ENCODE measurements at regions not wholly inside any gene's neighbourhood (a gene's known extent, or its start where the extent isn't known, plus 50 kb on each side); places are given as distances from the start of the nearest gene placed in this dataset.

DNA sequence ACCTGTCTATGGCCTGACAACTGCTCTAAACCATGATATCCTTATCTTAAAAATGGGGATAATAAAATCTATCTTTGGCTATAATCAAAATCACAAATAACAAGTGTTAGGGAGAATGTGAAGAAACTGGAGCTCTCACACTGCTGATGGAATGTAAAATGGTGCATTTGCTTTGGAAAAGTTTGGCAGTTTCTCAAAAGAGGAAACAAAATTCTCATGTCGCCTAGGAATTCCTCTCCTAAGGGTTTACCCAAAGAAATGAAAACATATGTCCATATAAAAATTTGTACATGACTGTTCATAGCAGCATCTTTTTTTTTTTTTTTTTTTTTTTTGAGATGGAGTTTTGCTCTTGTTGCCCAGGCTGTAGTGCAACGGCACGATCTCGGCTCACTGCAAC, 64.3 kb downstream of the ZNF281 start:
- DNase-seq = no peak
- Histone ChIP-seq H3K4me1 (no peaks in the 10 kb centered on the region), H3K36me3 (no peaks in the 10 kb centered on the region), H3K4me3 (no peak overlapping the region), H3K27me3 (no peaks in the 10 kb centered on the region), H3K9me3 (no peaks in the 10 kb centered on the region), H3K27ac (no peak overlapping the region)
- WGBS, 5 donors = 79 to 99% (median 94%) methylated on average over 3 to 4 of the region's 4 CpGs
- intact Hi-C loops (cut with DNase I; ENCODE audit: low total_unique reads) = no loop called here
- TF ChIP-seq, protein P1, sequence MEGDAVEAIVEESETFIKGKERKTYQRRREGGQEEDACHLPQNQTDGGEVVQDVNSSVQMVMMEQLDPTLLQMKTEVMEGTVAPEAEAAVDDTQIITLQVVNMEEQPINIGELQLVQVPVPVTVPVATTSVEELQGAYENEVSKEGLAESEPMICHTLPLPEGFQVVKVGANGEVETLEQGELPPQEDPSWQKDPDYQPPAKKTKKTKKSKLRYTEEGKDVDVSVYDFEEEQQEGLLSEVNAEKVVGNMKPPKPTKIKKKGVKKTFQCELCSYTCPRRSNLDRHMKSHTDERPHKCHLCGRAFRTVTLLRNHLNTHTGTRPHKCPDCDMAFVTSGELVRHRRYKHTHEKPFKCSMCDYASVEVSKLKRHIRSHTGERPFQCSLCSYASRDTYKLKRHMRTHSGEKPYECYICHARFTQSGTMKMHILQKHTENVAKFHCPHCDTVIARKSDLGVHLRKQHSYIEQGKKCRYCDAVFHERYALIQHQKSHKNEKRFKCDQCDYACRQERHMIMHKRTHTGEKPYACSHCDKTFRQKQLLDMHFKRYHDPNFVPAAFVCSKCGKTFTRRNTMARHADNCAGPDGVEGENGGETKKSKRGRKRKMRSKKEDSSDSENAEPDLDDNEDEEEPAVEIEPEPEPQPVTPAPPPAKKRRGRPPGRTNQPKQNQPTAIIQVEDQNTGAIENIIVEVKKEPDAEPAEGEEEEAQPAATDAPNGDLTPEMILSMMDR (IDR thresholded peaks at IDR 0.05) = no peak
- no peak for TF ChIP-seq EP300 (IDR thresholded peaks at IDR 0.05)
- TF ChIP-seq POLR2AphosphoS5 (IDR thresholded peaks at IDR 0.05) = no peak
- no peak for TF ChIP-seq POLR2A (IDR thresholded peaks at IDR 0.05)

DNA sequence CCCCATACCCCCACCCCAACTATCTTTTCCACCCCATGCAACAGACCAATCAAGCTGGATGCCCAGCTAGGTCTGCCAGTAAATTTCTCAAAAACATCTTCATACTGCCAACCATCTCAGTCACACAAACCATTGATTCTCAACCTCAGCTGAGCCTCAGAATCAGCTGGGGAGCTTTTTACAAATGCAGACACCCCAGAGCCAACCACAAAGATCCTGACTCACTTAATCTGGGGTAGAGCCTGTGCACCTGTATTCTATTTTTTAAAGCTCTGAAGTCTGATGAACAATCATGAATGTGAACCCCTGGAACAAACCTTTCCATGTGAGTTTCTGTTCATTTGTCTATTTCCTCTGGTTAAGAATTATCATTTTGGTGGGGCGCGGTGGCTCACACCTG, 66.0 kb downstream of the ZNF281 start:
- H3K36me3 ChIP-seq = no peaks in the 10 kb centered on the region
- 86 to 100% (median 97%) methylated on average over 2 of the region's 2 CpGs for WGBS, 5 donors
- intact Hi-C loops (cut with DNase I; ENCODE audit: low total_unique reads) = no loop called here
- no peak overlapping the region for H3K27ac ChIP-seq
- no peaks in the 10 kb centered on the region for H3K9me3 ChIP-seq
- no peaks in the 10 kb centered on the region for H3K4me1 ChIP-seq
- no peak for TF ChIP-seq POLR2A (IDR thresholded peaks at IDR 0.05)
- TF ChIP-seq POLR2AphosphoS5 (IDR thresholded peaks at IDR 0.05) = no peak
- TF ChIP-seq EP300 (IDR thresholded peaks at IDR 0.05) = no peak
- TF ChIP-seq, protein P1 (IDR thresholded peaks at IDR 0.05) = no peak
- no peak for DNase-seq
- no peaks in the 10 kb centered on the region for H3K27me3 ChIP-seq
- H3K4me3 ChIP-seq = no peak overlapping the region

DNA sequence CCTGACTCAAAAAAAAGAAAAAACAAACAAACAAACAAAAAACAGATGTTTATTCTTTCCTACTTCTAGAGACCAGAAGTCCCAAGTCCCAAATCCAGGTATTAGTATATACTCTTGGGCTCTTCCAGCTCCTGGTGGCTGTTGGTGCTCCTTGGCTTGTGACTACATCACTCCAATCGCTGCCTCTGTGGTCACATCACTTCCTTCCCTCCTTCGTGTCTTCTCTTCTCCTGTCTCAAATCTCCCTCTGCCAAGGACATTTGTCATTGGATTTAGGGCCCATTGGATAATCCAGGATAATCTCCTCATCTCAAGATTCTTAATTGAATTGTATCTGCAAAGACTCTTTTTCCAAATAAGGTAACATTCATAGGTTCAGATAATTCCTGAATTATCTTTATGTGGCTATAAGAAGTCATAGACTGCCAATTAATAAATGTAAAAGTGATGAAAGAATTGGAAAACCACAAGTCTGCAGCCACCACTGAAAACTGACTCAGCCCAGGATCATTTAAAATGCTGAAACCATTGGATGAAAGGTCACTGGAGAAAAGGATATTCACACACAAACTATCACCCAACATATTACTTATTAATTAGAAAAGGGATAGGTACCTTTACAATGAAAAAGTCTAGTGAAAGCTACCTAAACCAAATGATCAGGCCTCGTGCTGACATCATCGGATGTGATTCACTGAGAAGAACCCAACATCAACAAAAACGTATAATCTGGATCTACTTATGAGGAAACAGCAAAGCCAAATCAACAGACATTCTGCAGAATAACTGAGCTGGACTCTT, 67.1 kb downstream of the ZNF281 start:
- TF ChIP-seq POLR2A (IDR thresholded peaks at IDR 0.05) (no peak), EP300 (IDR thresholded peaks at IDR 0.05) (no peak), POLR2AphosphoS5 (IDR thresholded peaks at IDR 0.05) (no peak)
- TF ChIP-seq, protein P1 (IDR thresholded peaks at IDR 0.05) = no peak
- Histone ChIP-seq H3K27ac (no peak overlapping the region), H3K36me3 (no peaks in the 10 kb centered on the region), H3K27me3 (no peaks in the 10 kb centered on the region), H3K4me1 (no peaks in the 10 kb centered on the region), H3K9me3 (no peaks in the 10 kb centered on the region), H3K4me3 (no peak overlapping the region)
- WGBS, 5 donors = 74 to 82% (median 78%) methylated on average over 5 of the region's 5 CpGs
- no peak for DNase-seq
- intact Hi-C loops (cut with DNase I; ENCODE audit: low total_unique reads) = no loop called here

DNA sequence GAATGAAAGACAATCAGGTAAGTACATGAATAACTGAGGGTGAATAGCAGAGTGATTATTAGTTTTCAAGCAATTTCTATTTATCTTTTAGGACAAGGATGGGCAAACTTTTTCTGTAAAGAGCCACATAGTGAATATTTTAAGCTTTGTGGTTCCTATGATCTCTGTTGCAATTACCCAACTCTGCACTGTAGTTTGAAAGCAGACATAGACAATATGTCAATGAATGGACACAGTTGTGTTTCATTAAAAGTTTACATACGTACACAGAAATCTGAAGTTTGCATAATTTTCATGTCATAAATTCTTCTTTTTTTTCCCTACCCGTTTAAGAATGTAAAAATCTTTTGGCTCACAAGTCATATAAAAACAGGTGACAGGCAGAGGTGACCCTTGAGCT, 71.4 kb downstream of the ZNF281 start:
- no peak for DNase-seq
- Histone ChIP-seq H3K9me3 (no peaks in the 10 kb centered on the region), H3K27me3 (no peaks in the 10 kb centered on the region), H3K27ac (no peak overlapping the region), H3K4me1 (peaks cover 0 to 9% (median 3%) of the 10 kb centered on the region in 4 donors), H3K36me3 (no peaks in the 10 kb centered on the region), H3K4me3 (no peak overlapping the region)
- TF ChIP-seq, protein P1 (IDR thresholded peaks at IDR 0.05) = no peak
- TF ChIP-seq POLR2AphosphoS5 (IDR thresholded peaks at IDR 0.05) = no peak
- TF ChIP-seq POLR2A (IDR thresholded peaks at IDR 0.05) = no peak
- no peak for TF ChIP-seq EP300 (IDR thresholded peaks at IDR 0.05)
- intact Hi-C loops (cut with DNase I; ENCODE audit: low total_unique reads) = no loop called here
- 69 to 76% (median 72%) methylated on average over 2 of the region's 2 CpGs for WGBS, 5 donors
